Liver (tissue), 8 donors: ENCODE measurements at regions not wholly inside any gene's neighbourhood (a gene's known extent, or its start where the extent isn't known, plus 50 kb on each side); places are given as distances from the start of the nearest gene placed in this dataset.

Source experiments
- DNase-seq: peaks from one replicate; pipeline ENCODE4 v3.0.0-alpha.2; 2017; ENCODE audit warnings: low spot score
- H3K27ac ChIP-seq, 2 donors: one replicate each; pipeline ENCODE4 v1.7.0; 2013; ENCODE audit warnings: inconsistent platforms in 2 of 2, low read length in 2 of 2, control low read depth in 1 of 2, low read depth in 1 of 2, mild to moderate bottlenecking in 1 of 2
- H3K27me3 ChIP-seq, 4 donors: one replicate each; pipeline versions ENCODE4 v1.6.1 to v1.7.0; 2013; ENCODE audit warnings: low read length in 3 of 4, inconsistent platforms in 1 of 4, mild to moderate bottlenecking in 1 of 4, moderate library complexity in 1 of 4; ENCODE audit not compliant: control insufficient read depth in 4 of 4, insufficient read depth in 4 of 4
- H3K36me3 ChIP-seq, 4 donors: one replicate each; pipeline versions ENCODE4 v1.6.1 to v1.7.0; 2013; ENCODE audit warnings: low read length in 3 of 4, mild to moderate bottlenecking in 3 of 4, low read depth in 1 of 4, moderate library complexity in 1 of 4; ENCODE audit not compliant: control insufficient read depth in 4 of 4, insufficient read depth in 3 of 4
- H3K4me1 ChIP-seq, 4 donors: one replicate each; pipeline versions ENCODE4 v1.6.1 to v1.7.0; 2013; ENCODE audit warnings: low read length in 3 of 4, mild to moderate bottlenecking in 3 of 4, moderate library complexity in 1 of 4; ENCODE audit not compliant: control insufficient read depth in 4 of 4, insufficient read depth in 4 of 4
- H3K4me3 ChIP-seq, 3 donors: one replicate each; pipeline versions ENCODE4 v1.6.1 to v1.7.0; 2013; ENCODE audit warnings: low read length in 3 of 3, control low read depth in 1 of 3, low read depth in 1 of 3, mild to moderate bottlenecking in 1 of 3
- H3K9ac ChIP-seq, 2 donors: one replicate each; pipeline ENCODE4 v1.7.0; 2013; ENCODE audit warnings: low read length in 2 of 2, mild to moderate bottlenecking in 2 of 2, moderate library complexity in 2 of 2, control low read depth in 1 of 2, low read depth in 1 of 2
- H3K9me3 ChIP-seq, 4 donors: one replicate each; pipeline versions ENCODE4 v1.6.1 to v1.7.0; 2013; ENCODE audit warnings: low read length in 3 of 4; ENCODE audit not compliant: control insufficient read depth in 4 of 4
- EGR1 ChIP-seq, 2 donors: IDR thresholded peaks; 2 replicates each; pipeline ENCODE4 v1.6.1; 2016 to 2018; ENCODE audit warnings: antibody characterized with exemption in 2 of 2, low read depth in 2 of 2
- FOXA1 ChIP-seq: IDR thresholded peaks from 2 replicates; pipeline ENCODE4 v1.6.1; 2016; ENCODE audit warnings: antibody characterized with exemption
- FOXA2 ChIP-seq: IDR thresholded peaks from 2 replicates; pipeline ENCODE4 v1.6.1; 2016; ENCODE audit warnings: antibody characterized with exemption
- HNF4A ChIP-seq, 2 donors: conservative IDR thresholded peaks; 2 replicates each; pipeline ENCODE4 v1.6.1; 2016; ENCODE audit warnings: antibody characterized with exemption in 2 of 2, mild to moderate bottlenecking in 2 of 2
- HNF4G ChIP-seq: IDR thresholded peaks from 2 replicates; pipeline ENCODE4 v1.6.1; 2016; ENCODE audit warnings: antibody characterized with exemption
- JUND ChIP-seq, 2 donors: IDR thresholded peaks; 2 replicates each; pipeline ENCODE4 v1.6.1; 2016; ENCODE audit warnings: antibody characterized with exemption in 2 of 2
- NR2F2 ChIP-seq: IDR thresholded peaks from 2 replicates; pipeline ENCODE4 v1.6.1; 2016; ENCODE audit warnings: antibody characterized with exemption
- RAD21 ChIP-seq, 2 donors: IDR thresholded peaks; 2 replicates each; pipeline ENCODE4 v1.6.1; 2016; ENCODE audit warnings: antibody characterized with exemption in 2 of 2, mild to moderate bottlenecking in 2 of 2
- RXRA ChIP-seq, 2 donors: IDR thresholded peaks; 2 replicates each; pipeline ENCODE4 v1.6.1; 2017 to 2018; ENCODE audit warnings: antibody characterized with exemption in 2 of 2, mild to moderate bottlenecking in 1 of 2
- SP1 ChIP-seq: IDR thresholded peaks from 2 replicates; pipeline ENCODE4 v1.6.1; 2018; ENCODE audit warnings: antibody characterized with exemption, mild to moderate bottlenecking
- TAF1 ChIP-seq: conservative IDR thresholded peaks from 2 replicates; pipeline ENCODE4 v1.6.1; 2016; ENCODE audit warnings: antibody characterized with exemption, mild to moderate bottlenecking
- YY1 ChIP-seq: IDR thresholded peaks from 2 replicates; pipeline ENCODE4 v1.6.1; 2016; ENCODE audit warnings: antibody characterized with exemption, mild to moderate bottlenecking
- WGBS: extraction: QIAGEN DNeasy Blood & Tissue Kit; methylation state at CpG from one replicate; pipeline ENCODE4 v1.1.7; 2013; 5-methylcytosine and 5-hydroxymethylcytosine counted together
- TF ChIP-seq, protein P1 (sequence below): IDR thresholded peaks from 2 replicates; pipeline ENCODE4 v1.6.1; 2016; ENCODE audit warnings: antibody characterized with exemption
- TF ChIP-seq, protein P2 (sequence below): IDR thresholded peaks from 2 replicates; pipeline ENCODE4 v1.6.1; 2016; ENCODE audit warnings: antibody characterized with exemption
- TF ChIP-seq, protein P3 (sequence below): IDR thresholded peaks from 2 replicates; pipeline ENCODE4 v1.6.1; 2016; ENCODE audit warnings: antibody characterized with exemption, mild to moderate bottlenecking
- TF ChIP-seq, protein P4 (sequence below): fragments of 150-350 bp; IDR thresholded peaks from 2 replicates; pipeline ENCODE4 v1.5.1; 2017; ENCODE audit warnings: improper control_type of control experiment, low read depth, low read length; ENCODE audit not compliant: missing input control
- donor health status: healthy.
- donor health status: healthy.
- donor health status: healthy.
- donor health status: healthy.
- donor health status: healthy.

DNA sequence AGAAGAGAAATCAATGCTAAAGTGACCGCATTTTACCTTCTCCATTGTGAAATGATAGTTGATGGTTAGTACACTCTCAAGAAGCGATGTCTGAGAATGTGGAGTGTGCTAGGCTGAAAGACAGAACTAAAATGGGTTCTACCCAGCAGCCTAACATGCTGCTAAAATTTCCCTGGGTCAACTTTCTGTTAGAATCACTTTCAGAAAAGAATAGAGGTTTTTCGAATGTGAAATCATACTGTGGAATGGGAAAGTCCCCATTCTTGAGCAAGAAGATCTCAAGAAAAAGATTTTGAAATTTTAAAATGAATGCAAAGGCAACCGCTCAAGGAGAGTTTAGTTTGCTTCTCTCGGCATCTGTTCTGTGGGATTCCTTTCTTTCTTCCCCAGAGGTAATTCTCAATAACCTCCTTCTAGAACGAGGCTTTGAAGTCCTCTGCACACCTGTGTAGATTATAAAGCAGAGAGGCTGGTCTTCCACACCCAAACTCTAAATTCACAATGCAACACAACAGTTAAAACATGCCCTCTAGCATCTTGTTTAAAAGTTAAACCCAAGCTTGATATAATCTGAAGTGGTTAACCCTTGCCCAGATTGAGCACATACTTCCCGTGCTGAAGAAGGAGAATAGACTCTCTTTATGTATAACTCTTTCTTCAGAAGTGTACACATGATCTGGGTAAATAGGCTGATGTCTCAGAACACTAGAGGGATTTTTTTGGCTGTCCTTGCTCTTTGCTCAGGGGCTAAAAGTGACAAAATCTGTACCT, 208.7 kb upstream of the KLF3 start:
- no peak for DNase-seq
- Histone ChIP-seq H3K9me3 (no peaks in the 10 kb centered on the region), H3K9ac (no peak overlapping the region), H3K27me3 (no peaks in the 10 kb centered on the region), H3K4me3 (no peak overlapping the region), H3K27ac (no peak overlapping the region), H3K36me3 (no peaks in the 10 kb centered on the region), H3K4me1 (peaks cover 0 to 7% (median 2%) of the 10 kb centered on the region in 4 donors)
- TF ChIP-seq FOXA1, result no peak
- TF ChIP-seq, protein P1, sequence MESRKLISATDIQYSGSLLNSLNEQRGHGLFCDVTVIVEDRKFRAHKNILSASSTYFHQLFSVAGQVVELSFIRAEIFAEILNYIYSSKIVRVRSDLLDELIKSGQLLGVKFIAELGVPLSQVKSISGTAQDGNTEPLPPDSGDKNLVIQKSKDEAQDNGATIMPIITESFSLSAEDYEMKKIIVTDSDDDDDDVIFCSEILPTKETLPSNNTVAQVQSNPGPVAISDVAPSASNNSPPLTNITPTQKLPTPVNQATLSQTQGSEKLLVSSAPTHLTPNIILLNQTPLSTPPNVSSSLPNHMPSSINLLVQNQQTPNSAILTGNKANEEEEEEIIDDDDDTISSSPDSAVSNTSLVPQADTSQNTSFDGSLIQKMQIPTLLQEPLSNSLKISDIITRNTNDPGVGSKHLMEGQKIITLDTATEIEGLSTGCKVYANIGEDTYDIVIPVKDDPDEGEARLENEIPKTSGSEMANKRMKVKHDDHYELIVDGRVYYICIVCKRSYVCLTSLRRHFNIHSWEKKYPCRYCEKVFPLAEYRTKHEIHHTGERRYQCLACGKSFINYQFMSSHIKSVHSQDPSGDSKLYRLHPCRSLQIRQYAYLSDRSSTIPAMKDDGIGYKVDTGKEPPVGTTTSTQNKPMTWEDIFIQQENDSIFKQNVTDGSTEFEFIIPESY, result no peak
- WGBS, result 77% methylated on average over 7 of the region's 7 CpGs

DNA sequence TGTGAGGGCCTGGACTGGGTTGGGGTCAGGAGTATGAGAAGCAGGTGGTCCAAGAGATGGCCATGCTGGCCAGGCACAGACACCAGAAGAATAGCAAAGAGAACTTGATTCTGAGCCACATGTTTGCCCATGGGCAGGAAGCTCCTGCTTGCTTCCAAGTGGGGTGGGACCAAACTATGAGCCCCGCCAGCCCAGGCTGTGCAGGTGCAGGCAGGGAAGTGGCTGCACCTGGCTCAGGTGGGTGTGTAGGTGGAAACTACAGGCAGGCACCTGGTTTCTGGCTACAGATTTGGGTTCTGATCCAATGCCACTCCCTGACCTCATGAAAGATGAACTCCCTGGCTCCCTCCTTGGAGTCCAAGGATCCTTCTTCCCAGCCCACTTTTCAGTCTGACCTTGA, 207.9 kb upstream of the KLF3 start:
- H3K9ac ChIP-seq, result no peak overlapping the region
- H3K27me3 ChIP-seq, result no peaks in the 10 kb centered on the region
- H3K9me3 ChIP-seq, result no peaks in the 10 kb centered on the region
- WGBS, result 86% methylated on average over 1 of the region's 1 CpG
- H3K36me3 ChIP-seq, result no peaks in the 10 kb centered on the region
- H3K4me1 ChIP-seq, result no peaks in the 10 kb centered on the region
- TF ChIP-seq RAD21 (IDR thresholded peaks at IDR 0.05) (no peak), HNF4G (no peak), TAF1 (no peak), NR2F2 (no peak)
- TF ChIP-seq, protein P2, sequence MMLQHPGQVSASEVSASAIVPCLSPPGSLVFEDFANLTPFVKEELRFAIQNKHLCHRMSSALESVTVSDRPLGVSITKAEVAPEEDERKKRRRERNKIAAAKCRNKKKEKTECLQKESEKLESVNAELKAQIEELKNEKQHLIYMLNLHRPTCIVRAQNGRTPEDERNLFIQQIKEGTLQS, result no peak
- TF ChIP-seq, protein P3, sequence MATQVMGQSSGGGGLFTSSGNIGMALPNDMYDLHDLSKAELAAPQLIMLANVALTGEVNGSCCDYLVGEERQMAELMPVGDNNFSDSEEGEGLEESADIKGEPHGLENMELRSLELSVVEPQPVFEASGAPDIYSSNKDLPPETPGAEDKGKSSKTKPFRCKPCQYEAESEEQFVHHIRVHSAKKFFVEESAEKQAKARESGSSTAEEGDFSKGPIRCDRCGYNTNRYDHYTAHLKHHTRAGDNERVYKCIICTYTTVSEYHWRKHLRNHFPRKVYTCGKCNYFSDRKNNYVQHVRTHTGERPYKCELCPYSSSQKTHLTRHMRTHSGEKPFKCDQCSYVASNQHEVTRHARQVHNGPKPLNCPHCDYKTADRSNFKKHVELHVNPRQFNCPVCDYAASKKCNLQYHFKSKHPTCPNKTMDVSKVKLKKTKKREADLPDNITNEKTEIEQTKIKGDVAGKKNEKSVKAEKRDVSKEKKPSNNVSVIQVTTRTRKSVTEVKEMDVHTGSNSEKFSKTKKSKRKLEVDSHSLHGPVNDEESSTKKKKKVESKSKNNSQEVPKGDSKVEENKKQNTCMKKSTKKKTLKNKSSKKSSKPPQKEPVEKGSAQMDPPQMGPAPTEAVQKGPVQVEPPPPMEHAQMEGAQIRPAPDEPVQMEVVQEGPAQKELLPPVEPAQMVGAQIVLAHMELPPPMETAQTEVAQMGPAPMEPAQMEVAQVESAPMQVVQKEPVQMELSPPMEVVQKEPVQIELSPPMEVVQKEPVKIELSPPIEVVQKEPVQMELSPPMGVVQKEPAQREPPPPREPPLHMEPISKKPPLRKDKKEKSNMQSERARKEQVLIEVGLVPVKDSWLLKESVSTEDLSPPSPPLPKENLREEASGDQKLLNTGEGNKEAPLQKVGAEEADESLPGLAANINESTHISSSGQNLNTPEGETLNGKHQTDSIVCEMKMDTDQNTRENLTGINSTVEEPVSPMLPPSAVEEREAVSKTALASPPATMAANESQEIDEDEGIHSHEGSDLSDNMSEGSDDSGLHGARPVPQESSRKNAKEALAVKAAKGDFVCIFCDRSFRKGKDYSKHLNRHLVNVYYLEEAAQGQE, result no peak
- DNase-seq, result no peak
- H3K27ac ChIP-seq, result no peak overlapping the region
- no peak overlapping the region for H3K4me3 ChIP-seq

DNA sequence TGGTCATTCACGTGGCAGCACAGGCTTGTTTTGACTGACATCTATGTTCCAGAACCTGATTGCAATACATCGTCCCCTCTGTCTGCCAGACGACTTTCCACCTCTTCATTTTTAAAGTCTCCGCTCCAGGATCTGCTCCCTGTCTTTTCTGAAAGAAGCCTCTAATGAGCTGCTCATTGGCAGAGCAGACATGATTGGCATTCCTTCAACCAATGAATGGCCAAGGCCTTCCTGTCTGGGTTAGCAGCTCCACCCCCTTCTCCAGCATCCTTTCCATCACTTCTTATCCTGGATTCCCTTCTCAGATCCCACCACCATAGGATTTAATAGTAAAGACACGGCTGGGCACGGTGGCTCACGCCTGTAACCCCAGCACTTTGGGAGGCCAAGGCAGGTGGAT, 202.7 kb upstream of the KLF3 start:
- H3K4me3 ChIP-seq, result no peak overlapping the region
- no peaks in the 10 kb centered on the region for H3K36me3 ChIP-seq
- WGBS, result 97% methylated on average over 7 of the region's 7 CpGs
- TF ChIP-seq, protein P4, sequence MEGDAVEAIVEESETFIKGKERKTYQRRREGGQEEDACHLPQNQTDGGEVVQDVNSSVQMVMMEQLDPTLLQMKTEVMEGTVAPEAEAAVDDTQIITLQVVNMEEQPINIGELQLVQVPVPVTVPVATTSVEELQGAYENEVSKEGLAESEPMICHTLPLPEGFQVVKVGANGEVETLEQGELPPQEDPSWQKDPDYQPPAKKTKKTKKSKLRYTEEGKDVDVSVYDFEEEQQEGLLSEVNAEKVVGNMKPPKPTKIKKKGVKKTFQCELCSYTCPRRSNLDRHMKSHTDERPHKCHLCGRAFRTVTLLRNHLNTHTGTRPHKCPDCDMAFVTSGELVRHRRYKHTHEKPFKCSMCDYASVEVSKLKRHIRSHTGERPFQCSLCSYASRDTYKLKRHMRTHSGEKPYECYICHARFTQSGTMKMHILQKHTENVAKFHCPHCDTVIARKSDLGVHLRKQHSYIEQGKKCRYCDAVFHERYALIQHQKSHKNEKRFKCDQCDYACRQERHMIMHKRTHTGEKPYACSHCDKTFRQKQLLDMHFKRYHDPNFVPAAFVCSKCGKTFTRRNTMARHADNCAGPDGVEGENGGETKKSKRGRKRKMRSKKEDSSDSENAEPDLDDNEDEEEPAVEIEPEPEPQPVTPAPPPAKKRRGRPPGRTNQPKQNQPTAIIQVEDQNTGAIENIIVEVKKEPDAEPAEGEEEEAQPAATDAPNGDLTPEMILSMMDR, result no peak
- TF ChIP-seq, protein P2, result no peak
- TF ChIP-seq SP1, result no peak
- TF ChIP-seq, protein P1, result no peak
- TF ChIP-seq HNF4A (conservative IDR thresholded peaks at IDR 0.05), result no peak
- TF ChIP-seq RXRA (IDR thresholded peaks at IDR 0.05), result no peak
- TF ChIP-seq FOXA2, result no peak
- no peak for TF ChIP-seq JUND (IDR thresholded peaks at IDR 0.05)
- no peak for TF ChIP-seq HNF4G
- TF ChIP-seq FOXA1, result no peak
- TF ChIP-seq EGR1 (IDR thresholded peaks at IDR 0.05; ENCODE audit: low read depth in 2 of 2), result no peak
- TF ChIP-seq NR2F2, result no peak
- no peak for TF ChIP-seq YY1
- TF ChIP-seq TAF1, result no peak
- no peak for TF ChIP-seq RAD21 (IDR thresholded peaks at IDR 0.05)

More for the DNA sequence above, 202.7 kb upstream of the KLF3 start:
- no peaks in the 10 kb centered on the region for H3K9me3 ChIP-seq
- H3K9ac ChIP-seq, result no peak overlapping the region
- DNase-seq, result no peak
- H3K27me3 ChIP-seq, result no peaks in the 10 kb centered on the region
- no peak overlapping the region for H3K27ac ChIP-seq
- H3K4me1 ChIP-seq, result no peaks in the 10 kb centered on the region
